ENCODE measurements at regions not wholly inside any gene's neighbourhood (a gene's known extent, or its start where the extent isn't known, plus 50 kb on each side); places are given as distances from the start of the nearest gene placed in this dataset.

DNA sequence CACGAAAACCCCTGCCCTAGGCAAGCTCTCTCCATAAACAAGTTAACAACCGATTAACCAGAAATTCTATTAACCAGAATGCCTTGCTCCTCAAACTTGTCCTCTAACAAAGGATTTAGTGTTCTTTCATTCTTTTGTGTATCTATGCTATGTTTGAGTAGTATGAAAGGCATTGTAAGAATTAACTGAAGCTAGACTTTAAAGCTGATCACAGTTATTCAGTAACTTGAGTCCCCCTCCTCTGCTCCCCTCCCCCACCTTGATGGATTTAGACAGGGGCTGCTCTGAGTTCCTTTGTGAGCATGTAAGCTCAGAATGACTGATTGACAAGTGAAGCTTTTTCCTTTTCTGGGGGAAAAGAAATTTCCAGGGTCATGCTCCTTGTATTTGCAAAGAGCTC, 257.6 kb downstream of the TTLL7 start:
- TF ChIP-seq, protein P1, sequence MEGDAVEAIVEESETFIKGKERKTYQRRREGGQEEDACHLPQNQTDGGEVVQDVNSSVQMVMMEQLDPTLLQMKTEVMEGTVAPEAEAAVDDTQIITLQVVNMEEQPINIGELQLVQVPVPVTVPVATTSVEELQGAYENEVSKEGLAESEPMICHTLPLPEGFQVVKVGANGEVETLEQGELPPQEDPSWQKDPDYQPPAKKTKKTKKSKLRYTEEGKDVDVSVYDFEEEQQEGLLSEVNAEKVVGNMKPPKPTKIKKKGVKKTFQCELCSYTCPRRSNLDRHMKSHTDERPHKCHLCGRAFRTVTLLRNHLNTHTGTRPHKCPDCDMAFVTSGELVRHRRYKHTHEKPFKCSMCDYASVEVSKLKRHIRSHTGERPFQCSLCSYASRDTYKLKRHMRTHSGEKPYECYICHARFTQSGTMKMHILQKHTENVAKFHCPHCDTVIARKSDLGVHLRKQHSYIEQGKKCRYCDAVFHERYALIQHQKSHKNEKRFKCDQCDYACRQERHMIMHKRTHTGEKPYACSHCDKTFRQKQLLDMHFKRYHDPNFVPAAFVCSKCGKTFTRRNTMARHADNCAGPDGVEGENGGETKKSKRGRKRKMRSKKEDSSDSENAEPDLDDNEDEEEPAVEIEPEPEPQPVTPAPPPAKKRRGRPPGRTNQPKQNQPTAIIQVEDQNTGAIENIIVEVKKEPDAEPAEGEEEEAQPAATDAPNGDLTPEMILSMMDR (conservative IDR thresholded peaks at IDR 0.05; ENCODE audit: low read length): no peak
- no peak overlapping the region for H3K4me3 ChIP-seq (ENCODE audit: low read length)
- no peak for DNase-seq (ENCODE audit: low read depth)

DNA sequence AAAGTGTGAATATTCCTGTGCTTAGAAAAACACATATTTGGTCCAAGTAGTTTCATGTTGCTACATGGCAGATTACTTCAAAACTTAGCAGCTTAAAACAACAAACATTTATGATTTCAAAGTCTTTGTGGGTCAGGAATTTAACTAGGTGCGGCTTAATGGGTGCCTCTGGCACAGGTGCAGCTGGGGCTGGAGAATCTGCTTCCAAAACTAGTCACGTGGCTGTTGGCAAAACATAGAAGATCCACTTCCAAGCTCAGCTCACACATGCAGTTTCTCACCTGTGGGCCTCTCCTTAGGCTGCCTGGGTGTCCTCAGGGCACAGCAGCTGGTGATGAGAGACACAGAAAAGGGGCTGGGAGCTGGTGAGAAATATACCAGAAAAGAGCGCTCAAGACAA, 263.4 kb downstream of the TTLL7 start:
- TF ChIP-seq, protein P1 (conservative IDR thresholded peaks at IDR 0.05; ENCODE audit: low read length): no peak
- H3K4me3 ChIP-seq (ENCODE audit: low read length): no peak overlapping the region
- DNase-seq (ENCODE audit: low read depth): no peak

DNA sequence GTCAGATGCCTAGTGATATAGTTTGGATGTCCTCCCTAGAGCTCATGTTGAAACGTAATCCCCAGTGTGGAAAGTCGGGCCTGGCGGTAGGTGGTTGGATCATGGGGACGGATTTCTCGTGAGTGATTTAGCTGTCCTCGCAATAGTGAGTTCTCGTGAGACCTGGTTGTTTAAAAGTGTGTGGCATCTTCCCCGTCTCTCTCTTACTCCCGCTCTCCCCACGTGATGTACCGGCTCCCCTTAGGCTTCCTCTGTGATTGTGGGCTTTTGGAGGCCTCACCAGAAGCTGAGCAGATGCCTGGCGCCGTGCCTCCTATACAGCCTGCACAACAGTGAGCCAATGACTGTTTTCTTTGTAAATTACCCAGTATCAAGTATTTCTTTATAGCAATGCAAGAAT, 264.5 kb downstream of the TTLL7 start:
- no peak for DNase-seq (ENCODE audit: low read depth)
- H3K4me3 ChIP-seq (ENCODE audit: low read length): no peak overlapping the region
- TF ChIP-seq, protein P1 (conservative IDR thresholded peaks at IDR 0.05; ENCODE audit: low read length): no peak

DNA sequence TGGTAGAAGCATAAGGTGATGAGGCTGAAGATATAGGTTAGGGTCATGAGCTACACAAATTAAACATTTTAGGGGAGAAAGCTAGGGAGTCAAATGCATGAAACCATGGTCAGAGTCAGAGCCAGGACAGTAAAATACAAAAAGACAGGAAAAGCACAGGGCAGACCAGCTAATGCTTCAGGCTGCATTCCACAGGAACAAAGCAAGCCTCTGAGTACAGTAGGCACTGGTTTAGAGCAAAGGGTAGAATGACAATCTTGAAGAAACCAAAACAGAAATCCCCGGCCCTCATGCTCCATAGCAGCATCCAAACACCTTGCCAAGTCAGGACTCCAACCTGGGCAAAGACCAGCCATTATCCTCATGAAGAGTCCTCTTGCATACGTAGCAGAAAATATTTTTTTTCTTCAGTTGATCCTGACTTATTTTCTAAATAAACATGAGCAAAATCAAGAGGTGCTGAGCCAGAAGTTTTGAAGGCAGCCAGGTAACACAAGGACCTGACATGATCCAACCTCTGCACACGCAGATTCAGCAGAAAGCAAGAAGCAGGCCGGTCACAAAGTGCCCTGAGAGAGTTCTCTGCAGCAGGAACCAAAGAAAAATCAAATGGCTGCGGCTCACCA, 273.1 kb downstream of the TTLL7 start:
- TF ChIP-seq, protein P1 (conservative IDR thresholded peaks at IDR 0.05; ENCODE audit: low read length): no peak

DNA sequence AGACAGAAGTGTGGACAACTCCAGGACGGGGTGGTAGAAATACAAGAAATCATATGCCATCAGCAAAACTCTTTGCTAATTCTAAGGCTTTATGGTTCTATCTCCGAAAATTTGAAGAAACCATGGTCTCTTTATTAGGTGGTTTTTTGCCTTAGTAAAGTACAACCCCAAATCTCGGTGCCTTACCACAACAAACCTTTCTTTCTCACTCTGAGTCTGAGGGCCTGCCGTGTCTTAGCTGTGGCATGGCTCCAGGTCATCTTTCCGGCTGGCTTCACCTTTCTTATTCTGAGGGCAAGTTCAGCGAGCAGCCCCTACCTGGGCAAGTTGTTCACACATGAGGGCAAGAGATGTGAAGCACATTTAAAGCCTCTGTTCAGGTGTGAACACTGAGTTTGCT, 280.6 kb downstream of the TTLL7 start:
- H3K4me3 ChIP-seq (ENCODE audit: low read length): no peak overlapping the region
- DNase-seq (ENCODE audit: low read depth): no peak
- TF ChIP-seq, protein P1 (conservative IDR thresholded peaks at IDR 0.05; ENCODE audit: low read length): no peak

More for the DNA sequence above, 273.1 kb downstream of the TTLL7 start:
- DNase-seq (ENCODE audit: low read depth): no peak
- H3K4me3 ChIP-seq (ENCODE audit: low read length): no peak overlapping the region

DNA sequence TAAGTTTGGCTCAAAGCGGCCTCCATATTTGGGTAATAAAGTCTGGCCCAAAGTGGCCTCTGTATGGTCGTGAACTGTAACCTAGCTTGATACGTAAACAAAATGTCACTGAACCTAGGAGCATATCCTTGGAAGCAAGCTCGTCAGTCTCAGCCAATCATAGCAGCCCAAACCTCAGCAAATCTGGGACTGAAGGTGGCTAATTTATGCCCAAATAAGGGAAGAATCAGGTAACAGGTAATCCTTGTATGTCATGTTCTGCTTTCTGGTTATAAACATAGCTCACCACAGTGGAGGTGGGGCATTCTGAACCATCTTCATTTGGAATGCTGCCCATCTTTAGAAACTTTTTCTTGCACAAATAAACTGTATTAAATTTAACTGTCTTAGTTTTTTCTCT, 281.1 kb downstream of the TTLL7 start:
- no peak overlapping the region for H3K4me3 ChIP-seq (ENCODE audit: low read length)
- DNase-seq (ENCODE audit: low read depth): no peak

DNA sequence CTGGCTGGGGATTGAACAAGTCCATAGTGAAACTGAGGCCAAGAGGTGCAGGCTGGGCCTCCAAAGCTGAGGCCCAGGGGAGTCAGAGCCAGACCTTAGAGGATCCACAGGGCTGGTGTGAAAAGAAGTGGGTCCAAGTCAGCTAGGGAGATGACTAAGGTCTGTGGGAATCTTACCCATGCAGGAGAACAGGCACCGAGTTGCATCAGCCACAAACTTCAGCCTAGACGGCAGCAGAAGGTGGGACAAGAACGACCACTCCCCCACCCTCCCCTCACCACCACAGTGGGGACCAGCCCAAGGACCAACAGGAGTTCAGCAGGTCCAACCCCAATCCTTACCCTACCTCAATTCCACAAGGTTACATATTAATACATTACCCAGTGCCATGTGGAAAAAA, 282.3 kb downstream of the TTLL7 start:
- no peak for DNase-seq (ENCODE audit: low read depth)
- H3K4me3 ChIP-seq (ENCODE audit: low read length): no peak overlapping the region
- TF ChIP-seq, protein P1 (conservative IDR thresholded peaks at IDR 0.05; ENCODE audit: low read length): no peak

More for the DNA sequence above, 281.1 kb downstream of the TTLL7 start:
- TF ChIP-seq, protein P1 (conservative IDR thresholded peaks at IDR 0.05; ENCODE audit: low read length): no peak
